Calu3 (cell line): ENCODE measurements at regions not wholly inside any gene's neighbourhood (a gene's known extent, or its start where the extent isn't known, plus 50 kb on each side); places are given as distances from the start of the nearest gene placed in this dataset.

ENCODE experiments used
- BruUV-seq: library from RNA; stranded (reverse); fragments of 400-500 nt; replicated peaks from 2 replicates; lab custom pipeline; 2021; lab: Mats Ljungman, UMichigan
- CTCF ChIA-PET: fragments of 300-600 bp; sonication (Branson Sonifier 250); formaldehyde crosslinking; loops from one replicate; lab custom pipeline; 2022; ENCODE audit warnings: antibody characterized with exemption; lab: Charles Lee
- DNase-seq: peaks from one replicate; pipeline ENCODE4 v3.0.0; 2022
- H3K27ac Mint-ChIP-seq: one replicate; pipeline ENCODE4 v1.8.0; 2022; ENCODE audit warnings: mixed read lengths; ENCODE audit not compliant: unreplicated experiment
- H3K27me3 Mint-ChIP-seq: one replicate; pipeline ENCODE4 v1.8.0; 2022; ENCODE audit warnings: mixed read lengths; ENCODE audit not compliant: unreplicated experiment
- H3K36me3 Mint-ChIP-seq: one replicate; pipeline ENCODE4 v1.8.0; 2022; ENCODE audit warnings: mild to moderate bottlenecking, moderate library complexity, mixed read lengths; ENCODE audit not compliant: insufficient read depth, unreplicated experiment
- H3K4me1 Mint-ChIP-seq: one replicate; pipeline ENCODE4 v1.8.0; 2022; ENCODE audit warnings: mild to moderate bottlenecking, low read depth, mixed read lengths; ENCODE audit not compliant: unreplicated experiment
- H3K4me3 Mint-ChIP-seq: one replicate; pipeline ENCODE4 v1.8.0; 2022; ENCODE audit warnings: mild to moderate bottlenecking, low read depth, moderate library complexity, mixed read lengths; ENCODE audit not compliant: unreplicated experiment
- H3K9me3 Mint-ChIP-seq: one replicate; pipeline ENCODE4 v1.8.0; 2022; ENCODE audit warnings: low read depth, mixed read lengths; ENCODE audit not compliant: unreplicated experiment
- intact Hi-C: fragments of 100-400 bp; cut with micrococcal nuclease; formaldehyde crosslinking; loops from one replicate; pipeline ENCODE4 v1.10.0; 2022; ENCODE audit not compliant: unreplicated experiment
- TF ChIP-seq, protein P1 (sequence below): fragments of 200-600 bp; IDR thresholded peaks from one replicate; pipeline ENCODE4 v1.8.0; 2022; ENCODE audit warnings: antibody characterized with exemption; ENCODE audit not compliant: unreplicated experiment

DNA sequence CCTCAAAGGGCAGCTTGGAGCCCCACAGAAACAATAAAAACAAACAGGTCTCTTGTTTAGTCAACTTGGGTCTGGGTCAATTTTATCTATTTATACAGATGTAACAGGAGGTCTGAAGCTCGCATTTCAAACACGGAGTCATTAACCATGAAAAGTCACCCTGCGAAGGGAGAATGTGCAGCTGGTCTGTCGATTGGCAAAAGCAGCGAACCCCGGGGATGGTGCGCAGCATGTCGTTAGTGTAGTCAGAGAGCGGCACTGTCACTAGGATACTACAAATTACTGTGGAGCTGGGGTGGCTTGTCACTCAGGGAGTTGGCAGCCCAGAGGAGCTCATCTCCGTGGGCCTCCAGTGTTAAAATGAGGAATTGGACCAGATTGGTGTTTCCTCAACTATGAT, 190.4 kb upstream of the ARG1 start:
- intact Hi-C loops = no loop called here
- H3K36me3 Mint-ChIP-seq = no peaks in the 10 kb centered on the region
- H3K27me3 Mint-ChIP-seq = peaks cover 56% of the 10 kb centered on the region
- H3K27ac Mint-ChIP-seq = no peak overlapping the region
- H3K4me3 Mint-ChIP-seq = no peak overlapping the region
- DNase-seq = no peak
- BruUV-seq = no TSS peak
- H3K9me3 Mint-ChIP-seq = no peaks in the 10 kb centered on the region
- CTCF ChIA-PET = no interaction called here
- H3K4me1 Mint-ChIP-seq = no peaks in the 10 kb centered on the region
- TF ChIP-seq, protein P1, sequence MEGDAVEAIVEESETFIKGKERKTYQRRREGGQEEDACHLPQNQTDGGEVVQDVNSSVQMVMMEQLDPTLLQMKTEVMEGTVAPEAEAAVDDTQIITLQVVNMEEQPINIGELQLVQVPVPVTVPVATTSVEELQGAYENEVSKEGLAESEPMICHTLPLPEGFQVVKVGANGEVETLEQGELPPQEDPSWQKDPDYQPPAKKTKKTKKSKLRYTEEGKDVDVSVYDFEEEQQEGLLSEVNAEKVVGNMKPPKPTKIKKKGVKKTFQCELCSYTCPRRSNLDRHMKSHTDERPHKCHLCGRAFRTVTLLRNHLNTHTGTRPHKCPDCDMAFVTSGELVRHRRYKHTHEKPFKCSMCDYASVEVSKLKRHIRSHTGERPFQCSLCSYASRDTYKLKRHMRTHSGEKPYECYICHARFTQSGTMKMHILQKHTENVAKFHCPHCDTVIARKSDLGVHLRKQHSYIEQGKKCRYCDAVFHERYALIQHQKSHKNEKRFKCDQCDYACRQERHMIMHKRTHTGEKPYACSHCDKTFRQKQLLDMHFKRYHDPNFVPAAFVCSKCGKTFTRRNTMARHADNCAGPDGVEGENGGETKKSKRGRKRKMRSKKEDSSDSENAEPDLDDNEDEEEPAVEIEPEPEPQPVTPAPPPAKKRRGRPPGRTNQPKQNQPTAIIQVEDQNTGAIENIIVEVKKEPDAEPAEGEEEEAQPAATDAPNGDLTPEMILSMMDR = no peak

DNA sequence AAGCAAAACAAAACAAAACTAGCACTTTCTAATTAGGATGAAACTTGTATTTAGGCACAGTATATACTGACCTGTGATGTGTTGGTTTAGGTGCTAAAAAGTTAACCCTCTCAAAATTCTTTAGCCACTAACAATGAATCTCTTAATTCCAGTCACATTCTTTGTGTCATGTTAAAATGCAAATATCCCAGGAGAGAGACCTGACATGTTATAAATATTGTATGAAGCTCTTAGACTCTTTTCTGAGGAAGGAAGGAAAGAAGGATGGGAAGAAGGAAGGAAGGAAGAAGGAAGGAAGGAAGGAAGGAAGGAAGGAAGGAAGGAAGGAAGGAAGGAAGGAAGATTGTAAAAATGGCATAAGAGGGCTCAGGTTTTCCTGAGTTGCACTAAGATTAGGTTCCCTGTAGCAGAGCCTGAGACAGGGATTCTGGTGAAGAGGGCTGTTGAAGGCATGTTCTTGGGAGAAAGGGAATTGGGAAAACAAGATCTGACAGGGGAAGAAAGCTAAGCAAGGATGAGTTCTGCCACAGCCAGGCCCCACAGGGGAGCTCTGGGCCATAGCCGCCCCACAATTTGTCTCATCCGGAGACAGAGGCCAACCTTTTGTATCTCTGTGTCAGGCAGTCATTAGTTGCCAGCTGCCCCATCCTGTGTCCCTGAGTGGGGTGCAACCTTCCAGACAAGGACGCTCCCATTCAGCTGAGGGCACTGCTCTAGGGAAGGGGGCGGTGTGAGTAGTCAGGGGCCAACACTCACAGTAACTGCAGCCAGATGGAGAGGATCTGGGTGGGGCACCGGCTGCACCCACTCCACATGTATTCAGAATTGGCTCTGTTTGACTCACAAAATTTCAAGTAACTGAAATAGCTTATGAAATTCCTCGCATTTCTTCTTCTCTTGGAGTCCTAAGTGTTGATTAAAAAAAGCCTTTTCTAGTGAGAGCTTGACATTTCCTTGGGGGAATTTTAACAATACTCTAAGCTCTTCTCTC, 189.3 kb upstream of the ARG1 start:
- no peak overlapping the region for H3K4me3 Mint-ChIP-seq
- H3K9me3 Mint-ChIP-seq = no peaks in the 10 kb centered on the region
- TF ChIP-seq, protein P1 = no peak
- CTCF ChIA-PET = no interaction called here
- H3K4me1 Mint-ChIP-seq = no peaks in the 10 kb centered on the region
- intact Hi-C loops = no loop called here
- H3K27ac Mint-ChIP-seq = no peak overlapping the region
- H3K36me3 Mint-ChIP-seq = no peaks in the 10 kb centered on the region
- H3K27me3 Mint-ChIP-seq = peaks cover 55% of the 10 kb centered on the region
- no peak for DNase-seq
- BruUV-seq = no TSS peak

DNA sequence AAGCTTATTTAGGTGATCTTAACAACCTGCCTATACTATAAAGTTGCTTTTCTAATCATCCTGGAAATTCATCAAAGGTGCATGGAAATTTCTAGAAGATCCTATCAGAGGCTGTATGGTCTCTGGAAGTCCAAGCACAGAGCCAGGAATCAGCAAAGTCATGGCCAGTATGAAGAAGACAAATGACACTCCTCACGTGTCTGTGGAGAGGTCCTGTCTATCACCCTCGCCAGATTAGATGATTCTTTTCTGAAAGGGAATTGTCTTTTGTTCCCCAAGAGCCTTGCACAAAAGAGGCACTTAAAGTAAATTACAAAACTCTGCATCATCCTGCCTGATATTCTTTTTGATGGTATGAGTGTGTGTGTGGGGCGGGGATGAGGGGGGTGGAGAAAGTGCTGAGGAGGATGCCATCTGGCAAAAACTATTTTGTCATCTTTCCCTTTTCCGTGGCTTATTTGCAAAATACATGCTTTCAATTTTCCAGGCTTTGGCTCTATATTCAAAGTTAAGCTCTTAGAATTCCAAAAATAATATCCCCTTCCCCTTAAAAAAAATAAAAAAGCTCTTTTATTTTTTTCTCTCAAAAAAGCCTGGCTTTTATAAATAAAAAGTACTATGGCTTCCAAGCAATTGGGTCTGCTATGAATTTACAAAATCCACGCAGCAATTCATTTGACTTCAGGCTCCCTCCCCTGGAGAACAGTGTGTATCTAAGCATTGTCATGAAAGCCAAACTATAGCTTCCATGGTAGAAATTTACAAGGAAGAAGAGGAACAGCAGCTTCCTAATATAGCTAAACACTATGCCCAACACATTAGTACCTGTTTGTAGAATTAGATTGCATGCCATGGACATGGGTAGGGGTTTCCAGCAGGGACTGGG, 185.2 kb upstream of the ARG1 start:
- TF ChIP-seq, protein P1 = no peak
- Mint-ChIP-seq H3K4me1 (no peaks in the 10 kb centered on the region), H3K27ac (no peak overlapping the region), H3K36me3 (no peaks in the 10 kb centered on the region), H3K27me3 (peaks cover 44% of the 10 kb centered on the region), H3K9me3 (no peaks in the 10 kb centered on the region), H3K4me3 (no peak overlapping the region)
- BruUV-seq = no TSS peak
- no peak for DNase-seq
- intact Hi-C loops = no loop called here
- CTCF ChIA-PET = interaction anchor here (1.2 kb wide), 1 partner anchor 36 kb away, joined by 3 read pairs; no protein-coding TSS in a partner anchor

DNA sequence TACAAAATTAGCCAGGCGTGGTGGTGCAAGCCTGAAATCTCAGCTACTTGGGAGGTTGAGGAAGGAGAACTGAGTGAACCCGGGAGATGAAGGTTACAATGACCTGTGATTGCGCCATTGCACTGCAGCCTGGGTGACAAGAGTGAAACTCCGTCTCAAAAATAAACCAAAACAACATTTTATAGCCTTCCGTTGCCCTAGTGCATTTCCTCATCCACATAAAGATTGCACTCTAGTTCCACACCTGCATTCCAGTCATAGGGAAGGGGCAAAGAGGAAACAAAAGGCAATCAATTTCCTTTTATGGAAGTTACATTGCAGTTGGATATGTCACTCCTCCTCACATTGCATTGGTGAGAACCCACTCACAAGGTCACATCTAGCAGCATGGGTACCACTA, 182.7 kb upstream of the ARG1 start:
- H3K36me3 Mint-ChIP-seq = no peaks in the 10 kb centered on the region
- TF ChIP-seq, protein P1 = no peak
- no peak for DNase-seq

More for the DNA sequence above, 182.7 kb upstream of the ARG1 start:
- H3K27me3 Mint-ChIP-seq = peaks cover 31% of the 10 kb centered on the region
- no peak overlapping the region for H3K4me3 Mint-ChIP-seq
- BruUV-seq = no TSS peak
- peaks cover 3% of the 10 kb centered on the region for H3K9me3 Mint-ChIP-seq
- CTCF ChIA-PET = interaction anchor here (1.1 kb wide), 1 partner anchor 11 kb away, joined by 3 read pairs; no protein-coding TSS in a partner anchor
- no peaks in the 10 kb centered on the region for H3K4me1 Mint-ChIP-seq
- H3K27ac Mint-ChIP-seq = no peak overlapping the region
- intact Hi-C loops = no loop called here
